ENCODE measurements at regions not wholly inside any gene's neighbourhood (a gene's known extent, or its start where the extent isn't known, plus 50 kb on each side); places are given as distances from the start of the nearest gene placed in this dataset.
"Not testable (repeated sequence)": the region's sequence is repeated elsewhere in the genome, so short reads cannot be mapped to it uniquely, and the experiment has no call there.

DNA sequence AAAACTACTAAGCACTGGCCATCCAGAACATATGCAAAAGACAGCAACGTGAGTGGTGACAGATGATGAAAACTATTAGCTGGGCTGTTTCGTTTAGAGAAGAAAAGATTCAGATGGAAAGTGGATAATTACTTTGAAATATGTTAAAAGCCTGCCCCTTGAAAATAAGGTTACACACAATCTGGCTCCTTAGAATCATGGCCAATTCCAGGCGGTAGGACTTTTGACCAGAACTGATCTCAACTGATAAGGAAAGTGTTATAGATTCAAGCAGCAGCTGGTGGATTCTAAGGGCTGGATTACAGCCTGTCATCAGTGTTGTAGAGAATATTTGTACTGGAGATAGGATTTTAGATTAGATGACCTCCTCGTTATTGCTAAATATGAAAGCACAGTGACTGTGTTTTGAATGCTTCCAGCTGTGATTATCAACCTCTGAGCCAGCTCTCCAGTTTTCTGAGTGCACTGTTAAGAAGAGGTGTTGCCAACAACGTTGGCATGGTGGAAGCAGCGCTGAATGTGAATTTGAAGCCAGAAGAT, 75.1 kb downstream of the KBTBD2 start:
- H3K4me3 Mint-ChIP-seq; DNase-seq (ENCODE audit: low spot score); H3K9me3 Mint-ChIP-seq; H3K36me3 Mint-ChIP-seq (ENCODE audit: low read depth); intact Hi-C loops (cut with micrococcal nuclease); H3K27ac Mint-ChIP-seq; H3K27me3 Mint-ChIP-seq (ENCODE audit: insufficient read depth); H3K4me1 Mint-ChIP-seq (ENCODE audit: low read depth): not testable (repeated sequence)

DNA sequence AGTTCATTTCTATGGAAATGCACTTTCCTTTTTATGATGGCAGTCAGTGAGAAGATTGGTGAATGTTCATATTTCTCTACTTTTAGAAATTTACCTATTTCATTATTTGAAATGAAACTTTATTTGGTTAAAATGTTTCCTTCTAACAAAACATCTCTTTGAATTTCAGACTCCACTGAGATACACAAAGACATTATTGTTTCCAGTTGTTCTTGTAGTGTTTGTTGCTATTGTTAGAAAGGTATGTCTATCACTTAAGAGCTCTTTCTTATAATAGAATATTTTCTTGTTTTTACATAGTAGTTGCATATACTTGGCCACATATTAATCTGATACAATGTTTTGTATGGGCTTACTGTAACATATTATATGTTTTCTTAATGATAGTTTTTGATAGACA, 76.8 kb downstream of the KBTBD2 start:
- H3K4me3 Mint-ChIP-seq; H3K9me3 Mint-ChIP-seq; H3K36me3 Mint-ChIP-seq (ENCODE audit: low read depth); DNase-seq (ENCODE audit: low spot score); H3K4me1 Mint-ChIP-seq (ENCODE audit: low read depth); H3K27ac Mint-ChIP-seq; intact Hi-C loops (cut with micrococcal nuclease); H3K27me3 Mint-ChIP-seq (ENCODE audit: insufficient read depth): not testable (repeated sequence)

DNA sequence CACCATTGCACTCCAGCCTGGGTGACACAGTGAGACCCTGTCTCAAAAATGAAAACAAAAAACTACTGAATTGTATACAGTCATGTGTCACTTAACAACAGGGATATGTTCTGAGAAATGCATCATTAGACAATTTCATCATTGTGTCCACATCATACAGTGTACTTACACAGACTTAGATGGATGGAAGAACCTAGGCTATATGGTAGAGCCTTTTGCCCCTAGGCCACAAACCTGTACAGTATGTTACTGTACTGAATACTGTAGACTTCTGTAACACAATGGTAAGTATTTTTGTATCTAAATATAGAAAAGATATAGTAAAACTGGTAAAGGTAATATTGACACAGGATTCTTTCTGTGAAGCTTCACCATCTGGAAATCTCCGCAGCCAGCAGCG, 81.7 kb downstream of the KBTBD2 start:
- Mint-ChIP-seq H3K27me3 (ENCODE audit: insufficient read depth) (peaks cover 7% of the 10 kb centered on the region), H3K4me3 (no peak overlapping the region), H3K9me3 (no peaks in the 10 kb centered on the region), H3K36me3 (ENCODE audit: low read depth) (no peaks in the 10 kb centered on the region), H3K27ac (no peak overlapping the region), H3K4me1 (ENCODE audit: low read depth) (no peaks in the 10 kb centered on the region)
- no peak for DNase-seq (ENCODE audit: low spot score)
- intact Hi-C loops (cut with micrococcal nuclease), result no loop called here

DNA sequence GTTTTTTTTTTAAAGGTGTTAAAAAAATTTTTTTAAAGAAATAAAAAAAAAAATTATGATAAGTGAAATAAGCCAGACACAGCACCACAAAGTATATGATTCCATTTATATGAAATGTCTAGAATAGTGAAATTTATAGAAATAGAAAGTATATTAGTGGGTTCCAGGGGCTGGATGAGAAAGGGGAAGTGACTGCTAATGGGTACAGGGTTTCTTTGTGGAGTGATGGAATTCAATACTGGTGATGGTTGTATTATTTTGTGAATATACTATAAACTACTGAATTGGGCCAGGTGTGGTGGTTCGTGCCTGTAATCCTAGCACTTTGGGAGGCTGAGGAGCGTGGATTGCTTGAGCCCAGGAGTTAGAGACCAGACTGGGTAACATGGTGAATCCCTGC, 82.2 kb downstream of the KBTBD2 start:
- intact Hi-C loops (cut with micrococcal nuclease), result no loop called here
- H3K27me3 Mint-ChIP-seq (ENCODE audit: insufficient read depth), result peaks cover 7% of the 10 kb centered on the region
- no peaks in the 10 kb centered on the region for H3K4me1 Mint-ChIP-seq (ENCODE audit: low read depth)
- H3K4me3 Mint-ChIP-seq, result no peak overlapping the region
- DNase-seq (ENCODE audit: low spot score), result no peak
- no peaks in the 10 kb centered on the region for H3K36me3 Mint-ChIP-seq (ENCODE audit: low read depth)
- H3K27ac Mint-ChIP-seq, result no peak overlapping the region
- H3K9me3 Mint-ChIP-seq, result no peaks in the 10 kb centered on the region

GRCh38 chr7:32803406-32804141, 88.0 kb downstream of the KBTBD2 start:
- H3K27ac Mint-ChIP-seq, result no peak overlapping the region
- no peak for DNase-seq (ENCODE audit: low spot score)
- intact Hi-C loops (cut with micrococcal nuclease), result loop anchor here (5.0 kb wide), 1 partner anchor 154 kb away; the partner anchor contains the start of gene FKBP9
- peaks cover 3% of the 10 kb centered on the region for H3K27me3 Mint-ChIP-seq (ENCODE audit: insufficient read depth)
- peaks cover 23% of the 10 kb centered on the region for H3K9me3 Mint-ChIP-seq
- H3K4me1 Mint-ChIP-seq (ENCODE audit: low read depth), result no peaks in the 10 kb centered on the region
- H3K36me3 Mint-ChIP-seq (ENCODE audit: low read depth), result no peaks in the 10 kb centered on the region
- H3K4me3 Mint-ChIP-seq, result no peak overlapping the region

DNA sequence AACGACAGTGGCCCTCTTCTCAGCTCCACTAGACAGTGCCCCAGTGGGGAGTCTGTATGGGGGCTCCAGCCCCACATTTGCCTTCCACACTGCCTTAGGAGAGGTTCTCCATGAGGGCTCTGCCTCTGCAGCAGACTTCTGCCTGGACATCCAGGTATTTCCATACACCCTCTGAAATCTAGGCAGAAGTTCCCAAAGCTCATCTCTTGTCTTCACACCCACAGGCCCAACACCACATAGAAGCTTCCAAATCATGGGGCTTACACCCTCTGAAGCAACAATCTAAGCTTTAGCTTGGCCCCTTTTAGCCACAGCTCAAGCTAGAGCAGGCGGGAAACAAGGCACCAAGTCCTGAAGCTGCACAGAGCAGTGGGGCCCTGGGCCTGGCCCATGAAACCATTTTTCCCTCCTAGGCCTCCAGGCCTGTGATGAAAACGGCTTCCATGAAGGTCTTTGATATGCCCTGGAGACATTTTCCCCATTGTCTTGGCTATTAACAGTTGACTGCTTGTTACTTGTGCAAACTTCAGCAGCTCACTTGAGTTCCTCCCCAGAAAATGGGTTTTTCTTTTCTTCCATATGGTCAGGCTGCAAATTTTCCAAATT, 89.2 kb downstream of the KBTBD2 start:
- Mint-ChIP-seq H3K4me1 (ENCODE audit: low read depth) (no peaks in the 10 kb centered on the region), H3K9me3 (peaks cover 23% of the 10 kb centered on the region), H3K27ac (no peak overlapping the region), H3K4me3 (no peak overlapping the region), H3K36me3 (ENCODE audit: low read depth) (no peaks in the 10 kb centered on the region), H3K27me3 (ENCODE audit: insufficient read depth) (peaks cover 7% of the 10 kb centered on the region)
- intact Hi-C loops (cut with micrococcal nuclease), result loop anchor here (5.0 kb wide), 1 partner anchor 155 kb away; the partner anchor contains the start of gene FKBP9
- DNase-seq (ENCODE audit: low spot score), result no peak

- H3K27ac Mint-ChIP-seq; H3K9me3 Mint-ChIP-seq; H3K36me3 Mint-ChIP-seq (ENCODE audit: low read depth); H3K27me3 Mint-ChIP-seq (ENCODE audit: insufficient read depth); H3K4me1 Mint-ChIP-seq (ENCODE audit: low read depth); DNase-seq (ENCODE audit: low spot score); intact Hi-C loops (cut with micrococcal nuclease); H3K4me3 Mint-ChIP-seq: not testable (repeated sequence)
These were observed 98.5 kb downstream of the KBTBD2 start for GRCh38 chr7:32793053-32793452.

GRCh38 chr7:32790766-32791430, 100.7 kb downstream of the KBTBD2 start:
- H3K27ac Mint-ChIP-seq; H3K36me3 Mint-ChIP-seq (ENCODE audit: low read depth); H3K4me3 Mint-ChIP-seq; intact Hi-C loops (cut with micrococcal nuclease); DNase-seq (ENCODE audit: low spot score); H3K4me1 Mint-ChIP-seq (ENCODE audit: low read depth); H3K27me3 Mint-ChIP-seq (ENCODE audit: insufficient read depth); H3K9me3 Mint-ChIP-seq: not testable (repeated sequence)

DNA sequence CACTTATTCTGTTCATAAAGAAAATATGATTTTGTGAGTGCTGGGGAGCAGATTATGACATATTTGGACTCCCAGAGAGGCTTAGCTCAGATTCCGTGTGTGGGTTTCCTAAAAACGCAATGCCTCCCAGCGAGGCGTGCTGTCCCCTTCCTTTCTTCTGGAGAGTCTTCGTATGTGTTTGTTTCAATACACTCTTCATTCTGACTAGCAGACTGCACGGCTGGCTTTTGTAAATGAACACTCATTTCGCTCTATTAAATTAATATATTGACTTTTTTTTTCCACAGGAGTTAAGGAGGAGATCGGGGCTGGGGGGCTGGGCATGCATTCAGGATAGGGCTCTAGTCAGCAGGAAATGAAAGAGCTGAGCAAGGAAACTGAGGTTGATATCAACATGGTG, 102.3 kb downstream of the KBTBD2 start:
- intact Hi-C loops (cut with micrococcal nuclease); H3K9me3 Mint-ChIP-seq; DNase-seq (ENCODE audit: low spot score); H3K4me1 Mint-ChIP-seq (ENCODE audit: low read depth); H3K36me3 Mint-ChIP-seq (ENCODE audit: low read depth); H3K27me3 Mint-ChIP-seq (ENCODE audit: insufficient read depth); H3K27ac Mint-ChIP-seq; H3K4me3 Mint-ChIP-seq: not testable (repeated sequence)

DNA sequence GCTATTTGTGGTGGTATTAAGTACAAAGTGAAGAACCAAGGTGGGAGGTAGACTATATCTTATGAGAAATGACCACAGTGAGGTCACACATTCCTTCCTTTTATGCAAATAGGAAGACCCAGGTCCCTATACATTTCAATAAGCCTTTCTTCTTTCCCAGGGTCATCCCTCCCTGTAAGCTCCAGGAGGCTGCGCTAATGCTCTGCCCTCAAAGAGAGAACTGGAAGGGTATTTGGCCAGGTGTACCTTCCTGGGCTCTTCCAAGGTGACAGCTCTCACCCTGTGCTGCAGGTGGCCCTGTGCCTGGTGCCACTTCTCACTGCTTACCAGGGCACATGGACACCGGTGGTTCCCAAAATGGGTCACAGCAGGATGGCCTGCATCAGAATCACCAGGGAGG, 103.4 kb downstream of the KBTBD2 start:
- H3K4me1 Mint-ChIP-seq (ENCODE audit: low read depth); DNase-seq (ENCODE audit: low spot score); H3K27ac Mint-ChIP-seq; intact Hi-C loops (cut with micrococcal nuclease); H3K36me3 Mint-ChIP-seq (ENCODE audit: low read depth); H3K27me3 Mint-ChIP-seq (ENCODE audit: insufficient read depth); H3K9me3 Mint-ChIP-seq; H3K4me3 Mint-ChIP-seq: not testable (repeated sequence)

DNA sequence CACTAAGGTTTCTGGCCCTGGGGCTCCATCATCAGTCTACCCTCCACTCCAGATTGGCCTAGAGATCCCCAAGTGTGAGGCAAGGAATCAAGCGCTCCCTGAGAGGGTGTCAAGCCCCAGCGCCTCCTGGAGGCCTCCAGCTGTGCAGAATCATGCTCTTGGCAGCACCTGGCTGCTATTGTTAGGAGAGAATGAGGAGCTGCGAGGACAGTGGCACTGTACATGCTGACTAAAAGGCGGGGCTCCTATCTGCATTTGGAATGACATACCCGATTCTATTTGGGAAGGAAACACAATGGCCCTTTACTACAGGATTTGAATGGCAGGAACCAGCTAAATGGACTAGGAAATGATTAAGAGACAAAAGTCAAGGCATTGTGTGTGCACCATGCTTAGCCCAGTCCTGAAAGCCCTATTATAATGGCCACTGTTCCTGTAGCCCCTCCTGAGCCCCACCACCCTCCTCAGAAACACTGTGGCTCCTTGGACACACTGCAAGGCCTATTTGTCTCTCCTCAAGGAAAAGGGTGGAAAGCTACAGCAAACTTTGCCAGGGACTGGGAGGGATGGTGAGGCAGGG, 106.1 kb downstream of the KBTBD2 start:
- H3K4me3 Mint-ChIP-seq; intact Hi-C loops (cut with micrococcal nuclease); H3K27me3 Mint-ChIP-seq (ENCODE audit: insufficient read depth): not testable (repeated sequence)

DNA sequence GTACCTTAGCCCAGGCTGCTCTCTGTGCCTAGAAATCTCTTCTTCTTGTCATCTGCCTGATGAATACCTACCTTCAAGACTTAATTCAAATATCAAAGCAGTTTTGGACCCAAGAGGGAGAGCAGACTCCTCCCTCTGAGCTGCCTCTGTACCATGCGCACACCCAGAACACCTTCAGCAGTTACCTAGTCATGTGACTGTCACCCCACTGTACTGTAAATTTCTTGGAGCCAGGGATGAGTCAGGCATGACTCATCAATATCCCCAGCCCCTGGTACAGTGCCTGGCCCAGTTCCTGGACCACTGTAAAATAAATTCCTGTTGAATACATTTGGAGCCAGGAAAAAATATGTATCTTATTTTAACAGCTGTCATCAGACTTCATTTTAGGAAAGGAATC, 111.7 kb downstream of the KBTBD2 start:
- H3K4me3 Mint-ChIP-seq; intact Hi-C loops (cut with micrococcal nuclease); H3K4me1 Mint-ChIP-seq (ENCODE audit: low read depth); H3K27ac Mint-ChIP-seq; H3K36me3 Mint-ChIP-seq (ENCODE audit: low read depth); DNase-seq (ENCODE audit: low spot score); H3K9me3 Mint-ChIP-seq; H3K27me3 Mint-ChIP-seq (ENCODE audit: insufficient read depth): not testable (repeated sequence)

More for the DNA sequence above, 106.1 kb downstream of the KBTBD2 start:
- not testable (repeated sequence) for H3K27ac Mint-ChIP-seq; H3K36me3 Mint-ChIP-seq (ENCODE audit: low read depth); H3K9me3 Mint-ChIP-seq; DNase-seq (ENCODE audit: low spot score); H3K4me1 Mint-ChIP-seq (ENCODE audit: low read depth)

- H3K36me3 Mint-ChIP-seq (ENCODE audit: low read depth), result no peaks in the 10 kb centered on the region
These were observed 112.4 kb downstream of the KBTBD2 start for GRCh38 chr7:32779167-32779566.

More at GRCh38 chr7:32779167-32779566, 112.4 kb downstream of the KBTBD2 start:
- DNase-seq (ENCODE audit: low spot score), result no peak
- Mint-ChIP-seq H3K4me1 (ENCODE audit: low read depth) (no peaks in the 10 kb centered on the region), H3K27ac (no peak overlapping the region), H3K27me3 (ENCODE audit: insufficient read depth) (no peaks in the 10 kb centered on the region), H3K4me3 (no peak overlapping the region), H3K9me3 (no peaks in the 10 kb centered on the region)
- intact Hi-C loops (cut with micrococcal nuclease), result no loop called here

Data from activated T-helper 1 cell treated with anti-CD3 and anti-CD28 coated beads, Interleukin-12 subunit alpha, Interleukin-12 subunit beta, Interleukin-2, Interleukin-4 antibody, amounts not matched to agents 30 ng/mL and 10 ng/mL and 1 ng/mL, durations not matched to agents 14 hours and 24 hours and 36 hours (primary cell).